HG03457 (cell line): ENCODE measurements at regions not wholly inside any gene's neighbourhood (a gene's known extent, or its start where the extent isn't known, plus 50 kb on each side); places are given as distances from the start of the nearest gene placed in this dataset.
"Not testable (repeated sequence)": the region's sequence is repeated elsewhere in the genome, so short reads cannot be mapped to it uniquely, and the experiment has no call there.

Experiments
- ATAC-seq: cut with Tn5 transposase; IDR thresholded peaks from one replicate; pipeline ENCODE4 v1.9.1; 2021; ENCODE audit warnings: moderate number of reproducible peaks; ENCODE audit not compliant: unreplicated experiment

DNA sequence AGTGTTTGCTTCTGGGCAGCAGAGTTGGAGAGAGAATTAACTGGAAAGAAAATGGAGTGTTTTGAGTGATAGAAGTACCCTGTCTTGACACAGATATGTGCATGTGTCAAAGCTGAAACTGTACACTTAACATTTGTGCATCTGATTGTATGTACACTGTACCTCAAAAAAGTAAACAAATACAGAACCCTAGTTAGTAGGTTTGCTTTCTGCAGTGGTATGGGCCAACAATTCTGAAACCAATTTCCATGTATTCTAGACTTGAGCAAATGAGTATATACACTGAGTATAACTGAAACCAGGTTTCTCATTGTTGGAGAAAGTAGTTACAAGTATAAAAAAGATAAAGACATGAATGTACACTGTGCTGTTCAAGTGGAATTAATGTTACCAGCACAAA is 52.4 kb downstream of the ELAPOR2 start:
- no peak for ATAC-seq

- ATAC-seq = no peak
Measured at GRCh38 chr7:87004956-87005355, 54.5 kb downstream of the ELAPOR2 start.

DNA sequence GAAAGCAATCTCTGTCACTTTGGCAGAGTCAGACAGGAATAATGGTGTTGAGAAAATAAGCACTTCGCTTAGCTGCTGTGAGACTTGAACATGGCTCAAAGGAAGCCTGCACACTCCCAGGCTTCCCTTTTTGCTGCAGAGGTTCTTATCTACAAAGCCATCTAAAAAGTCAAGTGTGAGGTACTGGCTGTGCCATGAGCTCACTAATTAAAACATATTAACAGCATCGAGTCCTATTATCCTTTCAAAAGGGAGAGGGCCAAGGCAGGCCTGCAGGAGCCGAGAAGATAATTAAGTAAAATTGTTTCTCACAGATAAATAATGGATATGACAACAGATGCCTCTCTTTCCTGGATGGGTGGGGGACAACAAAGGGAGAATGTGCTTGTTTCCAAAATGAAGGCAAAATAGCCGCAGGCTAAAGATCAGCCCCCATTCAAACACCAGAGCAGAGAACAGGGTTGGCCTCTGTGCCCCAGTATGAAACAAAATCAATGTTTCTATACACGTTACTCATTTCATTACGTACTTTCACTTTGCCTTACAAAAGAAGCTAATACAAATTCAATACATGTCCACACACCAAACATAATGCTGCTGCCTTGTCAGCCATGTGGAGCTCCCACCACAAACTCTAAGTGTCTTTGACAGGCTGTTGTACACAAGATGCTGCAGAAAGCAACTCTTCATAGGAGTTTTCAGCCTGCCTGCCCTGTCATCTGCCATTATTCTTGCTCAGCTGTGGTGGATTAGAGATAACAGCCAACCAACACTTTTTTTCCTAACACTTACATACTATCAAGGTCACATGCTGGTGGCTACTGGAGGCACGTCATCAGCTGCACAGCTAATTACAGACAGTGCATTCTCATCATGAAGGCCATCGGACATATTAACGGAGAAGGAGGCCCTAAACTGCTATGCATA is 55.3 kb downstream of the ELAPOR2 start:
- ATAC-seq = no peak

GRCh38 chr7:87001214-87001613 is 58.2 kb downstream of the ELAPOR2 start:
- ATAC-seq = no peak

- ATAC-seq = no peak
Measured at GRCh38 chr7:87000344-87000743, 59.1 kb downstream of the ELAPOR2 start.

DNA sequence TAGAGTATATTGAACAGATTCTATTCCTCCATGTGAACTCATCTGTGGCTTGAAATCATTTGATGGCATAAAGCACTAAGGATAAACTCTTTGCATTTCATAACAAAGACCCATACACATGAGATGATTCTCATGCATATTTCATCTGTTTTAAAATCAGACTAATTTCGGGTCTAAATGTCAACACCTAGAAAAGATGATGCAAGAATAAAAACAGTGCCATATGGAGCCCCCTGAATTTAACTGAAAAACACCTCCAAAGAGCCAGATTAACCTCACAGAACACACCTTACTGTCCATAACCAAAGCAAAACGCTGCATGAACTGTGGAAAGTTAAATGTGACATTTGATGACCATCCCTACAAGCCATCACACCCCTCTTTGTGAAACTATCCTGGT is 59.7 kb downstream of the ELAPOR2 start:
- ATAC-seq = no peak

DNA sequence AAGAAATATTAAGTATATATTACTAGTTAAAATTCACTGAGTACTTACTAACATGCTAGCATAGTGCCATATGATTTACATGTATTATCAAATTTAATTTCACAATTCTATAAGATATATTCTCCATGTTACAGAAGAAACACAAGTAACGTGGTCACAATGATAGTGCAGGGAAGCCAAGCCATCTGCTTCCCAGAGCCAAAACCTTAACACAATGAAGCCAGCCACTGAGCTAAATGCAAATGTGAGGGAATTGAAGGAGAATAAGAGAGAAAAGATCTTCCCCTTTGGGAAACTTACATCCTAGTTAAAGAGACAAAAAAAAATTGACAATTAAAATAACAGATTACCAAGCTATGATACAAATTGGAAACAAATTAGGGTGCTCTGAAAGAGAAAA is 63.6 kb downstream of the ELAPOR2 start:
- ATAC-seq = no peak

DNA sequence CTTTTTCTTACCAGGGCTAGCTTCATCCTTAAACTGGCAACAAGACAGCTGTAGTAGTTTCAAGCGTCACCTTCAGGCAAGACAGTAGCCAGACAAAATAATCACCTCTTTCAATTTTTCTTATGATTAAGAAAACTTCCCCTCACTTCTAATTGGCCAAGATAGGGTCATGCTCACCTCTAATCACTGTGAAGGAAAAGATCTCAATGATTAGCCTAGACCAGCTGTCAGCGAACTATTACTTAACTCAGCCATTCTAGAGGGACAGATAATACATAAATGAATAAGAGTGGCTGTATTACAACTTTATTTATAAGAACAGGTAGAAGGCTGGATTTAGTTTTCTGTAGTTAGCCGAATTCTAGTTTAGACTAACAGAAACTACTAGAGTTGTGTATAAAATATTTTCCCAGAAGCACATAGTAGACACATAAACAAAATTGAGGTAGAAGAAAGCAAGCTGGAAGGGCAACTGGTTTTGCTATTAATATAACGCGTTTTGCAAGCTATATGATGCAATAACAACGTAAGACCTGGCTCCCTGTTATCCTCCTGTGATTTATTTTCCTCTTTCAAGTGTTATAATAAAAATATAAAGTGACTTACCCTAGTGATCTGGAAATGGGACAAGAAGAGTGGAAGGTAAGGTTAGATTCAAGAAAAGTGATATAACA is 64.3 kb downstream of the ELAPOR2 start:
- no peak for ATAC-seq

DNA sequence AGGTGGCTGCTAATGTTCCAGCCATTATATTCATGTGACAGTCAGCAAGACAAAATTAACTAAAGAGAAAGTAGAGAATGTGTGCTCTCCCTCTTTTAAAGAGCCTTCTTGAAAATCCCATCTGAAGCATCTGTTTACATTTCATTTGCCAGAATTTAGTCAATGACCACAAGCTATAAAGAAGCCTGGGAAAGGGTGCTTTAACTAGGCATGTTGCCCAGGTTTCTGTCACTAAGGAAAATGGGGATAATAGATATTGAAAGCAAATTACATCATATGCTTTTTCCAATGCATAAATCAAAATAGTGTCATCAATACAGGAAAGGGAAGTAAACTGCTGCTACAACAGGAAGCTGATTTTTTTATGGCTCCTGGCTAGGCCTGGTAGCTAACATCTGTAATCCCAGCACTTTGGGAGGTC is 67.7 kb downstream of the ELAPOR2 start:
- ATAC-seq = no peak

DNA sequence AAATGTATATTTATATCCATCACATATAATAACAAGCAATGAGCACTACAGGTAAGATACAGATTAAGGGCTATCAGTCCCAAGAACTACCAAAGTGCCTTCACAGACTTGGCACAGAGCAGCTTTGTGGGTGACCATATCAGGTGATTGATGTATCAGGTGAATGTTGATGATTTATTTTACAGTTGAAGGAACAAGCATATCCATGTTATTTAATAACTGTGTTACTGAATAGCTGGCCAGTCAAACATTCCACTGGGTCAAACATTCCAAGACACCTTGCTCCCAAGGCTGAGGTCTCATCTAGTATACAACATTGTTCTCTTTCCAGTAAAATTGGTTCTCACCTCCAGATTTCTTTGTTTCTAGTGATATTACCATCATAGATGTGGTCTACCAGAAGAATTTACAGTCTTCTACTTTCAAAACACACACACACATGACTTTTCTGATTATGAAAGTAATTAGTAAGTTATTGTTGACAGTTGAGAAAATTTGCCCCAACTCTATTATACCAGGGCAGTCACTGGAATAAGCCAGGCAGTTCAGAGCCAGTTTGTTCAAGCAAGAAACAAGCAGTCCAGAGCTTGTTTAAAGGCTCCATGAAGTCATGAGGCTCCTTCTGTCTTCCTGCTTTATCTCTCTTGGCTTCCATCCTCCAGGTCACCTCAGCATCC is 68.2 kb downstream of the ELAPOR2 start:
- ATAC-seq = peak; percentile 82

GRCh38 chr7:86989407-86989806 is 70.0 kb downstream of the ELAPOR2 start:
- no peak for ATAC-seq

DNA sequence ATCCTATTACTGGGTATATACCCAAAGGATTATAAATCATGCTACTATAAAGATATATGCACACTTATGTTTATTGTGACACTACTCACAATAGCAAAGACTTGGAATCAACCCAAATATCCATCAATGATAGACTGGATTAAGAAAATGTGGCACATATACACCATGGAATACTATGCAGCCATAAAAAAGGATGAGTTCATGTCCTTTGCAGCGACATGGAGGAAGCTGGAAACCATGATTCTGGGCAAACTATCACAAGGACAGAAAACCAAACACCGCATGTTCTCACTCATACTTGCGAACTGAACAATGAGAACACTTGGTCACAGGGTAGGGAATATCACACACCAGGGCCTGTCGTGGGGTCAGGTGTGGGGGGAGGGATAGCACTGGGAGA is 71.6 kb downstream of the ELAPOR2 start:
- not testable (repeated sequence) for ATAC-seq

DNA sequence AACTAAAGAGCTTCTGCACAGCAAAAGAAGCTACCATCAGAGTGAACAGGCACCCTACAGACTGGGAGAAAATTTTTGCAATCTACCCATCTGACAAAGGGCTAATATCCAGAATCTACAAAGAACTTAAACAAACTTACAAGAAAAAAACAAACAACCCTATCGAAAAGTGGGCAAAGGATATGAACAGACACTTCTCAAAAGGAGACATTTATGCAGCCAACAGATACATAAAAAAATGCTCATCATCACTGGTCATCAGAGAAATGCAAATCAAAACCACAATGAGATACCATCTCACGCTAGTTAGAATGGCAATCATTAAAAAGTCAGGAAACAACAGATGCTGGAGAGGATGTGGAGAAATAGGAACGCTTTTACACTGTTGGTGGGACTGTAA is 72.1 kb downstream of the ELAPOR2 start:
- not testable (repeated sequence) for ATAC-seq

GRCh38 chr7:86985342-86985741 is 74.1 kb downstream of the ELAPOR2 start:
- not testable (repeated sequence) for ATAC-seq

GRCh38 chr7:86983654-86984053 is 75.8 kb downstream of the ELAPOR2 start:
- ATAC-seq = not testable (repeated sequence)

- ATAC-seq = not testable (repeated sequence)
Measured at GRCh38 chr7:86981937-86982336, 77.5 kb downstream of the ELAPOR2 start.

- ATAC-seq = no peak
Measured at GRCh38 chr7:86981127-86981526, 78.3 kb downstream of the ELAPOR2 start.

- no peak for ATAC-seq
Measured at GRCh38 chr7:86980223-86980622, 79.2 kb downstream of the ELAPOR2 start.

DNA sequence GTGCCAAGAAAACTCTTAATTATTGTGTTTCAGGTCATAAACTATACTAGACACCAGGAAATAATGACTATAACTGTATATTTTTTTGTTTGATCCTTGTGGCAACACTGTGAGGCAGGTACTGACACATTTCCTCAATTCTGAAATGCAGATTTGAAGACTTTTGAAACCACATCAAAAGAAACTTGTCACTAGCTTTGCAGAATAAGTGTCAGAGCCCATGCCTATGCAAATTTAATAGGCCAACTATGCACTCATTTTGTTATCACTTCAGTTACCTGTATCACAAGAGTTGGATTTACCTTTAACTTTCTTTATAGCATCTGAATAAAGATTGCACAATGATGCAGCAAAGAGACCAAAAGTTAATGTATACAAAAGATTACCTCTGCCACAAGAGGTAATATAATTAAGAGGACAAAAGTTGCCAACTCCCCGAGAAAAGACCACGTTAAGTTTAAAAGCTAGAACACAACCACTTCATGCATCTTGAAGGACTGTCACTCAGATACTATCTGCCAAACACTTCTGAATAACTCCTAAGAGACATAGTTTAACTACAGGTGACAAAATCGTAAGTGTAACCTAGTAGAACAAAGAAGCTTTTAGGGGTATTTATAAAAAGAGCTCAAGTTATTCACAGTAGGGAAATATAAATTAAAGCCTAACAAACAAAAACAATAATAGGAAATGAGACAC is 80.5 kb downstream of the ELAPOR2 start:
- peak; percentile 66 for ATAC-seq

GRCh38 chr7:86976958-86977357 is 82.5 kb downstream of the ELAPOR2 start:
- ATAC-seq = no peak

GRCh38 chr7:86975914-86976313 is 83.5 kb downstream of the ELAPOR2 start:
- ATAC-seq = no peak
